ENCODE measurements at regions not wholly inside any gene's neighbourhood (a gene's known extent, or its start where the extent isn't known, plus 50 kb on each side); places are given as distances from the start of the nearest gene placed in this dataset.
"Not testable (repeated sequence)": the region's sequence is repeated elsewhere in the genome, so short reads cannot be mapped to it uniquely, and the experiment has no call there.

GRCh38 chr7:113768387-113768786 lies 150.4 kb downstream of the PPP1R3A start:
- FAIRE-seq, result no peak
- DNase-seq (ENCODE audit: insufficient read length, low spot score), result no peak
- no peak for TF ChIP-seq CTCF (IDR thresholded peaks at IDR 0.05; ENCODE audit: insufficient read depth, missing control alignments)

GRCh38 chr7:113764401-113765035 lies 154.3 kb downstream of the PPP1R3A start:
- FAIRE-seq (no peak), DNase-seq (ENCODE audit: insufficient read length, low spot score) (no peak)
- TF ChIP-seq CTCF (IDR thresholded peaks at IDR 0.05; ENCODE audit: insufficient read depth, missing control alignments), result no peak

- FAIRE-seq, result no peak
- TF ChIP-seq CTCF (IDR thresholded peaks at IDR 0.05; ENCODE audit: insufficient read depth, missing control alignments), result no peak
- no peak for DNase-seq (ENCODE audit: insufficient read length, low spot score)
Observed at GRCh38 chr7:113763226-113763625, 155.6 kb downstream of the PPP1R3A start.

- DNase-seq (ENCODE audit: insufficient read length, low spot score), result no peak
- TF ChIP-seq CTCF (IDR thresholded peaks at IDR 0.05; ENCODE audit: insufficient read depth, missing control alignments), result no peak
- no peak for FAIRE-seq
Observed at GRCh38 chr7:113756250-113756649, 162.6 kb downstream of the PPP1R3A start.

GRCh38 chr7:113752689-113753088 lies 166.1 kb downstream of the PPP1R3A start:
- FAIRE-seq (no peak), DNase-seq (ENCODE audit: insufficient read length, low spot score) (no peak)
- no peak for TF ChIP-seq CTCF (IDR thresholded peaks at IDR 0.05; ENCODE audit: insufficient read depth, missing control alignments)

- no peak for FAIRE-seq
- no peak for TF ChIP-seq CTCF (IDR thresholded peaks at IDR 0.05; ENCODE audit: insufficient read depth, missing control alignments)
- DNase-seq (ENCODE audit: insufficient read length, low spot score), result no peak
Observed at GRCh38 chr7:113752289-113752688, 166.5 kb downstream of the PPP1R3A start.

- FAIRE-seq, result no peak
Observed at GRCh38 chr7:113751547-113751946, 167.3 kb downstream of the PPP1R3A start.

GRCh38 chr7:113748385-113748784 lies 170.4 kb downstream of the PPP1R3A start:
- DNase-seq (ENCODE audit: insufficient read length, low spot score); FAIRE-seq: not testable (repeated sequence)

More at GRCh38 chr7:113751547-113751946, 167.3 kb downstream of the PPP1R3A start:
- no peak for TF ChIP-seq CTCF (IDR thresholded peaks at IDR 0.05; ENCODE audit: insufficient read depth, missing control alignments)
- no peak for DNase-seq (ENCODE audit: insufficient read length, low spot score)

- DNase-seq (ENCODE audit: insufficient read length, low spot score); FAIRE-seq: not testable (repeated sequence)
Observed at GRCh38 chr7:113742946-113743431, 175.8 kb downstream of the PPP1R3A start.

All from D721Med (cell line).